Peyer's patch (tissue), 4 donors: ENCODE measurements at regions not wholly inside any gene's neighbourhood (a gene's known extent, or its start where the extent isn't known, plus 50 kb on each side); places are given as distances from the start of the nearest gene placed in this dataset.
A peak's percentile ranks its signal among the peaks of the same experiment; 100 is the strongest.

Experiments
- CTCF ChIP-seq, 6 experiments: fragments of 450-650 bp in 4 of 6; fragments of 200-600 bp in 2 of 6; sonication (generic) in 1 of 6; IDR thresholded peaks; one replicate each; pipeline ENCODE4 v1.5.1; 2017 to 2019; ENCODE audit warnings: antibody characterized with exemption in 6 of 6, mild to moderate bottlenecking in 3 of 6, moderate library complexity in 1 of 6
- POLR2A ChIP-seq, 2 donors: fragments of 450-650 bp; IDR thresholded peaks; one replicate each; pipeline ENCODE4 v1.5.1; 2017; ENCODE audit warnings: antibody characterized with exemption in 2 of 2, mild to moderate bottlenecking in 2 of 2, moderate library complexity in 2 of 2

GRCh38 chrX:3548765-3549391 lies 164.6 kb downstream of the PRKX start:
- TF ChIP-seq CTCF (IDR thresholded peaks at IDR 0.05) (peak in 3 of 6 experiments; percentile 31 to 56 (median 40)), POLR2A (IDR thresholded peaks at IDR 0.05) (no peak)
